SJCRH30 (cell line): ENCODE measurements at regions not wholly inside any gene's neighbourhood (a gene's known extent, or its start where the extent isn't known, plus 50 kb on each side); places are given as distances from the start of the nearest gene placed in this dataset.

Experiments
- DNase-seq, 2 experiments: peaks; one replicate each; pipeline ENCODE4 v3.0.0-alpha.2; 2015 to 2020
- H3K27ac ChIP-seq: fragments of 250-450 bp; sonication (Bioruptor Pico); 2 replicates; pipeline ENCODE4 v1.5.1; 2020; ENCODE audit warnings: mild to moderate bottlenecking, moderate library complexity
- H3K27me3 ChIP-seq: fragments of 250-450 bp; sonication (Bioruptor Pico); 2 replicates; pipeline ENCODE4 v1.5.1; 2020; ENCODE audit warnings: mild to moderate bottlenecking, moderate library complexity
- H3K36me3 ChIP-seq: fragments of 250-450 bp; sonication (Bioruptor Pico); 2 replicates; pipeline ENCODE4 v1.5.1; 2020; ENCODE audit warnings: mild to moderate bottlenecking, moderate library complexity
- H3K4me1 ChIP-seq: fragments of 250-450 bp; sonication (Bioruptor Pico); 2 replicates; pipeline ENCODE4 v1.5.1; 2020; ENCODE audit warnings: mild to moderate bottlenecking, moderate library complexity
- H3K4me3 ChIP-seq: fragments of 250-450 bp; sonication (Bioruptor Pico); 2 replicates; pipeline ENCODE4 v1.5.1; 2020; ENCODE audit warnings: mild to moderate bottlenecking, moderate library complexity
- H3K9me3 ChIP-seq: fragments of 250-450 bp; sonication (Bioruptor Pico); replicated peaks from 2 replicates; pipeline ENCODE4 v1.5.1; 2020; ENCODE audit warnings: mild to moderate bottlenecking, moderate library complexity

- no peaks in the 10 kb centered on the region; the same call in 1 of the 2 replicates for H3K4me1 ChIP-seq
- H3K36me3 ChIP-seq, result no peaks in the 10 kb centered on the region
- DNase-seq, result no peak
- no peaks in the 10 kb centered on the region for H3K9me3 ChIP-seq
- H3K27me3 ChIP-seq, result peaks cover 6% of the 10 kb centered on the region; the same call in 1 of the 2 replicates
- no peak overlapping the region for H3K27ac ChIP-seq
- H3K4me3 ChIP-seq, result no peak overlapping the region
Observed at GRCh38 chr13:31054632-31055031, 107.1 kb downstream of the HSPH1 start.

- no peak overlapping the region for H3K4me3 ChIP-seq
- no peak for DNase-seq
- H3K27ac ChIP-seq, result no peak overlapping the region
- H3K4me1 ChIP-seq, result no peaks in the 10 kb centered on the region; the same call in 1 of the 2 replicates
- H3K9me3 ChIP-seq, result no peaks in the 10 kb centered on the region
- no peaks in the 10 kb centered on the region for H3K36me3 ChIP-seq
- H3K27me3 ChIP-seq, result peaks cover 5% of the 10 kb centered on the region; the same call in 1 of the 2 replicates
Observed at GRCh38 chr13:31053896-31054295, 107.8 kb downstream of the HSPH1 start.

- no peaks in the 10 kb centered on the region; the same call in 1 of the 2 replicates for H3K4me1 ChIP-seq
- H3K27ac ChIP-seq, result no peak overlapping the region
- DNase-seq, result no peak
- H3K4me3 ChIP-seq, result no peak overlapping the region
- H3K36me3 ChIP-seq, result no peaks in the 10 kb centered on the region
- no peaks in the 10 kb centered on the region for H3K9me3 ChIP-seq
- H3K27me3 ChIP-seq, result no peaks in the 10 kb centered on the region
Observed at GRCh38 chr13:31053091-31053490, 108.6 kb downstream of the HSPH1 start.

GRCh38 chr13:31052478-31052877 lies 109.2 kb downstream of the HSPH1 start:
- Histone ChIP-seq H3K36me3 (no peaks in the 10 kb centered on the region), H3K27me3 (no peaks in the 10 kb centered on the region), H3K4me1 (peaks cover 4% of the 10 kb centered on the region), H3K27ac (no peak overlapping the region), H3K9me3 (no peaks in the 10 kb centered on the region), H3K4me3 (no peak overlapping the region)
- no peak for DNase-seq

- no peak for DNase-seq
- peaks cover 9% of the 10 kb centered on the region for H3K4me1 ChIP-seq
Observed at GRCh38 chr13:31051999-31052398, 109.7 kb downstream of the HSPH1 start.

GRCh38 chr13:31050486-31051400 lies 111.0 kb downstream of the HSPH1 start:
- Histone ChIP-seq H3K27me3 (no peaks in the 10 kb centered on the region), H3K4me3 (no peak overlapping the region), H3K36me3 (no peaks in the 10 kb centered on the region), H3K27ac (no peak overlapping the region), H3K4me1 (peaks cover 14% of the 10 kb centered on the region), H3K9me3 (no peaks in the 10 kb centered on the region)
- DNase-seq, result peak in 1 of 2 experiments; percentile 27

More at GRCh38 chr13:31051999-31052398, 109.7 kb downstream of the HSPH1 start:
- Histone ChIP-seq H3K27ac (no peak overlapping the region), H3K27me3 (no peaks in the 10 kb centered on the region), H3K4me3 (no peak overlapping the region), H3K9me3 (no peaks in the 10 kb centered on the region), H3K36me3 (no peaks in the 10 kb centered on the region)

- peaks cover 23% of the 10 kb centered on the region for H3K4me1 ChIP-seq
- H3K9me3 ChIP-seq, result no peaks in the 10 kb centered on the region
- no peaks in the 10 kb centered on the region for H3K36me3 ChIP-seq
- no peak for DNase-seq
- H3K27ac ChIP-seq, result no peak overlapping the region
- H3K4me3 ChIP-seq, result no peak overlapping the region
- H3K27me3 ChIP-seq, result no peaks in the 10 kb centered on the region
Observed at GRCh38 chr13:31049833-31050232, 111.9 kb downstream of the HSPH1 start.

- no peak overlapping the region for H3K27ac ChIP-seq
- H3K4me1 ChIP-seq, result peaks cover 31% of the 10 kb centered on the region
- H3K9me3 ChIP-seq, result no peaks in the 10 kb centered on the region
- H3K4me3 ChIP-seq, result no peak overlapping the region
- DNase-seq, result no peak
- H3K36me3 ChIP-seq, result no peaks in the 10 kb centered on the region
- no peaks in the 10 kb centered on the region for H3K27me3 ChIP-seq
Observed at GRCh38 chr13:31049083-31049482, 112.6 kb downstream of the HSPH1 start.

- Histone ChIP-seq H3K9me3 (no peaks in the 10 kb centered on the region), H3K4me1 (peaks cover 32% of the 10 kb centered on the region), H3K36me3 (no peaks in the 10 kb centered on the region), H3K4me3 (no peak overlapping the region), H3K27ac (no peak overlapping the region), H3K27me3 (no peaks in the 10 kb centered on the region)
- no peak for DNase-seq
Observed at GRCh38 chr13:31048521-31048920, 113.2 kb downstream of the HSPH1 start.

- no peaks in the 10 kb centered on the region for H3K9me3 ChIP-seq
- H3K4me1 ChIP-seq, result peaks cover 32% of the 10 kb centered on the region
- H3K36me3 ChIP-seq, result no peaks in the 10 kb centered on the region
- H3K27me3 ChIP-seq, result no peaks in the 10 kb centered on the region
- peak overlapping the region; percentile 58 for H3K27ac ChIP-seq
- H3K4me3 ChIP-seq, result peak overlapping the region; percentile 36
- peak; percentile 89 to 96 for DNase-seq
Observed at GRCh38 chr13:31046711-31047279, 114.3 kb downstream of the TEX26 start.

GRCh38 chr13:31045286-31046081 lies 113.0 kb downstream of the TEX26 start:
- H3K9me3 ChIP-seq, result no peaks in the 10 kb centered on the region
- H3K27ac ChIP-seq, result peak overlapping the region; percentile 58
- H3K4me1 ChIP-seq, result peaks cover 32% of the 10 kb centered on the region
- peak overlapping the region; percentile 36 for H3K4me3 ChIP-seq
- peak; percentile 72 to 78 for DNase-seq
- no peaks in the 10 kb centered on the region for H3K27me3 ChIP-seq
- no peaks in the 10 kb centered on the region for H3K36me3 ChIP-seq

- Histone ChIP-seq H3K27ac (peak overlapping the region; percentile 58), H3K36me3 (no peaks in the 10 kb centered on the region), H3K27me3 (no peaks in the 10 kb centered on the region), H3K9me3 (peaks cover 4% of the 10 kb centered on the region), H3K4me1 (peaks cover 35% of the 10 kb centered on the region), H3K4me3 (no peak overlapping the region)
- DNase-seq, result peak; percentile 76 to 92
Observed at GRCh38 chr13:31044364-31045285, 112.2 kb downstream of the TEX26 start.

GRCh38 chr13:31043957-31044356 lies 111.5 kb downstream of the TEX26 start:
- DNase-seq, result peak; percentile 51 to 64
- no peak overlapping the region for H3K4me3 ChIP-seq
- H3K27me3 ChIP-seq, result no peaks in the 10 kb centered on the region
- H3K9me3 ChIP-seq, result peaks cover 7% of the 10 kb centered on the region
- H3K36me3 ChIP-seq, result no peaks in the 10 kb centered on the region
- H3K27ac ChIP-seq, result no peak overlapping the region
- peaks cover 42% of the 10 kb centered on the region for H3K4me1 ChIP-seq
